ENCODE measurements at regions not wholly inside any gene's neighbourhood (a gene's known extent, or its start where the extent isn't known, plus 50 kb on each side); places are given as distances from the start of the nearest gene placed in this dataset.
"Not testable (repeated sequence)": the region's sequence is repeated elsewhere in the genome, so short reads cannot be mapped to it uniquely, and the experiment has no call there.

- no peak for DNase-seq (ENCODE audit: low read depth in 1 of 2, low spot score in 1 of 2)
Measured at GRCh38 chr4:100034023-100034664, 84.1 kb upstream of the H2AZ1 start.

GRCh38 chr4:100026066-100026465, 76.0 kb upstream of the H2AZ1 start:
- DNase-seq (ENCODE audit: low read depth in 1 of 2, low spot score in 1 of 2) = no peak

- DNase-seq (ENCODE audit: low read depth in 1 of 2, low spot score in 1 of 2) = no peak
Measured at GRCh38 chr4:100023800-100024199, 73.7 kb upstream of the H2AZ1 start.

GRCh38 chr4:100022792-100023222, 72.7 kb upstream of the H2AZ1 start:
- no peak for DNase-seq (ENCODE audit: low read depth in 1 of 2, low spot score in 1 of 2)

- DNase-seq (ENCODE audit: low read depth in 1 of 2, low spot score in 1 of 2) = no peak
Measured at GRCh38 chr4:100019821-100020220, 69.7 kb upstream of the H2AZ1 start.

GRCh38 chr4:100017637-100018310, 67.7 kb upstream of the H2AZ1 start:
- no peak for DNase-seq (ENCODE audit: low read depth in 1 of 2, low spot score in 1 of 2)

- no peak for DNase-seq (ENCODE audit: low read depth in 1 of 2, low spot score in 1 of 2)
Measured at GRCh38 chr4:100016191-100016590, 66.1 kb upstream of the H2AZ1 start.

GRCh38 chr4:100014616-100015015, 64.5 kb upstream of the H2AZ1 start:
- DNase-seq (ENCODE audit: low read depth in 1 of 2, low spot score in 1 of 2) = no peak

GRCh38 chr4:100009490-100009889, 59.4 kb upstream of the H2AZ1 start:
- no peak for DNase-seq (ENCODE audit: low read depth in 1 of 2, low spot score in 1 of 2)

GRCh38 chr4:100008048-100008447, 58.0 kb upstream of the H2AZ1 start:
- no peak for DNase-seq (ENCODE audit: low read depth in 1 of 2, low spot score in 1 of 2)

GRCh38 chr4:100006161-100006560, 56.1 kb upstream of the H2AZ1 start:
- DNase-seq (ENCODE audit: low read depth in 1 of 2, low spot score in 1 of 2) = not testable (repeated sequence)
